ENCODE measurements at regions not wholly inside any gene's neighbourhood (a gene's known extent, or its start where the extent isn't known, plus 50 kb on each side); places are given as distances from the start of the nearest gene placed in this dataset.

GRCh38 chr14:86570371-86570770 is 1040.4 kb downstream of the FLRT2 start:
- no peak overlapping the region for H3K27ac ChIP-seq (ENCODE audit: low read depth in 1 of 2, low read length in 1 of 2)
- no peaks in the 10 kb centered on the region for H3K27me3 ChIP-seq (ENCODE audit: control insufficient read depth in 2 of 2, insufficient read depth in 1 of 2, low read length in 1 of 2)
- no peaks in the 10 kb centered on the region for H3K36me3 ChIP-seq (ENCODE audit: control insufficient read depth in 2 of 2, insufficient read depth in 2 of 2, low read length in 1 of 2)
- no peak overlapping the region for H3K4me3 ChIP-seq (ENCODE audit: low read length in 2 of 2)
- H3K4me1 ChIP-seq (ENCODE audit: control insufficient read depth in 2 of 2, insufficient read depth in 2 of 2, low read length in 2 of 2), result no peaks in the 10 kb centered on the region
- DNase-seq (ENCODE audit: low read depth in 6 of 9, low spot score in 9 of 9), result no peak
- H3K9me3 ChIP-seq (ENCODE audit: control insufficient read depth in 2 of 2, insufficient read depth in 1 of 2, low read length in 1 of 2), result peaks cover 0 to 4% of the 10 kb centered on the region in 2 donors

GRCh38 chr14:86543521-86543920 is 1013.6 kb downstream of the FLRT2 start:
- no peak overlapping the region for H3K27ac ChIP-seq (ENCODE audit: low read depth in 1 of 2, low read length in 1 of 2)
- no peaks in the 10 kb centered on the region for H3K36me3 ChIP-seq (ENCODE audit: control insufficient read depth in 2 of 2, insufficient read depth in 2 of 2, low read length in 1 of 2)
- H3K4me1 ChIP-seq (ENCODE audit: control insufficient read depth in 2 of 2, insufficient read depth in 2 of 2, low read length in 2 of 2), result no peaks in the 10 kb centered on the region
- H3K9me3 ChIP-seq (ENCODE audit: control insufficient read depth in 2 of 2, insufficient read depth in 1 of 2, low read length in 1 of 2), result no peaks in the 10 kb centered on the region
- no peaks in the 10 kb centered on the region for H3K27me3 ChIP-seq (ENCODE audit: control insufficient read depth in 2 of 2, insufficient read depth in 1 of 2, low read length in 1 of 2)
- no peak for DNase-seq (ENCODE audit: low read depth in 6 of 9, low spot score in 9 of 9)
- H3K4me3 ChIP-seq (ENCODE audit: low read length in 2 of 2), result no peak overlapping the region

- H3K27me3 ChIP-seq (ENCODE audit: control insufficient read depth in 2 of 2, insufficient read depth in 1 of 2, low read length in 1 of 2), result no peaks in the 10 kb centered on the region
- H3K9me3 ChIP-seq (ENCODE audit: control insufficient read depth in 2 of 2, insufficient read depth in 1 of 2, low read length in 1 of 2), result no peaks in the 10 kb centered on the region
- 97% methylated on average over 4 of the region's 4 CpGs for WGBS
- no peaks in the 10 kb centered on the region for H3K36me3 ChIP-seq (ENCODE audit: control insufficient read depth in 2 of 2, insufficient read depth in 2 of 2, low read length in 1 of 2)
- no peak overlapping the region for H3K27ac ChIP-seq (ENCODE audit: low read depth in 1 of 2, low read length in 1 of 2)
- H3K4me1 ChIP-seq (ENCODE audit: control insufficient read depth in 2 of 2, insufficient read depth in 2 of 2, low read length in 2 of 2), result no peaks in the 10 kb centered on the region
- no peak for DNase-seq (ENCODE audit: low read depth in 6 of 9, low spot score in 9 of 9)
- no peak overlapping the region for H3K4me3 ChIP-seq (ENCODE audit: low read length in 2 of 2)
Observed at GRCh38 chr14:86541972-86542371, 1012.0 kb downstream of the FLRT2 start.

GRCh38 chr14:86540636-86541247 is 1010.8 kb downstream of the FLRT2 start:
- no peaks in the 10 kb centered on the region for H3K27me3 ChIP-seq (ENCODE audit: control insufficient read depth in 2 of 2, insufficient read depth in 1 of 2, low read length in 1 of 2)
- no peak for DNase-seq (ENCODE audit: low read depth in 6 of 9, low spot score in 9 of 9)
- no peaks in the 10 kb centered on the region for H3K4me1 ChIP-seq (ENCODE audit: control insufficient read depth in 2 of 2, insufficient read depth in 2 of 2, low read length in 2 of 2)
- no peaks in the 10 kb centered on the region for H3K9me3 ChIP-seq (ENCODE audit: control insufficient read depth in 2 of 2, insufficient read depth in 1 of 2, low read length in 1 of 2)
- no peak overlapping the region for H3K27ac ChIP-seq (ENCODE audit: low read depth in 1 of 2, low read length in 1 of 2)
- H3K4me3 ChIP-seq (ENCODE audit: low read length in 2 of 2), result no peak overlapping the region
- H3K36me3 ChIP-seq (ENCODE audit: control insufficient read depth in 2 of 2, insufficient read depth in 2 of 2, low read length in 1 of 2), result no peaks in the 10 kb centered on the region
- WGBS, result 92% methylated on average over 6 of the region's 6 CpGs

- H3K27me3 ChIP-seq (ENCODE audit: control insufficient read depth in 2 of 2, insufficient read depth in 1 of 2, low read length in 1 of 2), result no peaks in the 10 kb centered on the region
- no peaks in the 10 kb centered on the region for H3K9me3 ChIP-seq (ENCODE audit: control insufficient read depth in 2 of 2, insufficient read depth in 1 of 2, low read length in 1 of 2)
- H3K4me1 ChIP-seq (ENCODE audit: control insufficient read depth in 2 of 2, insufficient read depth in 2 of 2, low read length in 2 of 2), result no peaks in the 10 kb centered on the region
- WGBS, result 95% methylated on average over 2 of the region's 2 CpGs
- no peak overlapping the region for H3K27ac ChIP-seq (ENCODE audit: low read depth in 1 of 2, low read length in 1 of 2)
- H3K36me3 ChIP-seq (ENCODE audit: control insufficient read depth in 2 of 2, insufficient read depth in 2 of 2, low read length in 1 of 2), result no peaks in the 10 kb centered on the region
- no peak for DNase-seq (ENCODE audit: low read depth in 6 of 9, low spot score in 9 of 9)
- H3K4me3 ChIP-seq (ENCODE audit: low read length in 2 of 2), result no peak overlapping the region
Observed at GRCh38 chr14:86539361-86540070, 1009.6 kb downstream of the FLRT2 start.

- WGBS, result 90% methylated on average over 4 of the region's 4 CpGs
- H3K9me3 ChIP-seq (ENCODE audit: control insufficient read depth in 2 of 2, insufficient read depth in 1 of 2, low read length in 1 of 2), result no peaks in the 10 kb centered on the region
- no peaks in the 10 kb centered on the region for H3K4me1 ChIP-seq (ENCODE audit: control insufficient read depth in 2 of 2, insufficient read depth in 2 of 2, low read length in 2 of 2)
- no peaks in the 10 kb centered on the region for H3K27me3 ChIP-seq (ENCODE audit: control insufficient read depth in 2 of 2, insufficient read depth in 1 of 2, low read length in 1 of 2)
- H3K4me3 ChIP-seq (ENCODE audit: low read length in 2 of 2), result no peak overlapping the region
- no peak overlapping the region for H3K27ac ChIP-seq (ENCODE audit: low read depth in 1 of 2, low read length in 1 of 2)
- no peak for DNase-seq (ENCODE audit: low read depth in 6 of 9, low spot score in 9 of 9)
- no peaks in the 10 kb centered on the region for H3K36me3 ChIP-seq (ENCODE audit: control insufficient read depth in 2 of 2, insufficient read depth in 2 of 2, low read length in 1 of 2)
Observed at GRCh38 chr14:86533834-86534233, 1003.9 kb downstream of the FLRT2 start.

GRCh38 chr14:86532219-86532618 is 1002.3 kb downstream of the FLRT2 start:
- DNase-seq (ENCODE audit: low read depth in 6 of 9, low spot score in 9 of 9), result no peak
- H3K9me3 ChIP-seq (ENCODE audit: control insufficient read depth in 2 of 2, insufficient read depth in 1 of 2, low read length in 1 of 2), result no peaks in the 10 kb centered on the region
- no peak overlapping the region for H3K27ac ChIP-seq (ENCODE audit: low read depth in 1 of 2, low read length in 1 of 2)
- no peaks in the 10 kb centered on the region for H3K27me3 ChIP-seq (ENCODE audit: control insufficient read depth in 2 of 2, insufficient read depth in 1 of 2, low read length in 1 of 2)
- no peaks in the 10 kb centered on the region for H3K36me3 ChIP-seq (ENCODE audit: control insufficient read depth in 2 of 2, insufficient read depth in 2 of 2, low read length in 1 of 2)
- no peaks in the 10 kb centered on the region for H3K4me1 ChIP-seq (ENCODE audit: control insufficient read depth in 2 of 2, insufficient read depth in 2 of 2, low read length in 2 of 2)
- H3K4me3 ChIP-seq (ENCODE audit: low read length in 2 of 2), result no peak overlapping the region

GRCh38 chr14:86530457-86530856 is 1000.5 kb downstream of the FLRT2 start:
- Histone ChIP-seq H3K27me3 (ENCODE audit: control insufficient read depth in 2 of 2, insufficient read depth in 1 of 2, low read length in 1 of 2) (no peaks in the 10 kb centered on the region), H3K4me1 (ENCODE audit: control insufficient read depth in 2 of 2, insufficient read depth in 2 of 2, low read length in 2 of 2) (no peaks in the 10 kb centered on the region), H3K4me3 (ENCODE audit: low read length in 2 of 2) (no peak overlapping the region), H3K9me3 (ENCODE audit: control insufficient read depth in 2 of 2, insufficient read depth in 1 of 2, low read length in 1 of 2) (no peaks in the 10 kb centered on the region), H3K36me3 (ENCODE audit: control insufficient read depth in 2 of 2, insufficient read depth in 2 of 2, low read length in 1 of 2) (no peaks in the 10 kb centered on the region), H3K27ac (ENCODE audit: low read depth in 1 of 2, low read length in 1 of 2) (no peak overlapping the region)
- 96% methylated on average over 4 of the region's 4 CpGs for WGBS
- DNase-seq (ENCODE audit: low read depth in 6 of 9, low spot score in 9 of 9), result no peak

- DNase-seq (ENCODE audit: low read depth in 6 of 9, low spot score in 9 of 9), result no peak
- Histone ChIP-seq H3K36me3 (ENCODE audit: control insufficient read depth in 2 of 2, insufficient read depth in 2 of 2, low read length in 1 of 2) (no peaks in the 10 kb centered on the region), H3K4me1 (ENCODE audit: control insufficient read depth in 2 of 2, insufficient read depth in 2 of 2, low read length in 2 of 2) (no peaks in the 10 kb centered on the region), H3K9me3 (ENCODE audit: control insufficient read depth in 2 of 2, insufficient read depth in 1 of 2, low read length in 1 of 2) (no peaks in the 10 kb centered on the region), H3K4me3 (ENCODE audit: low read length in 2 of 2) (no peak overlapping the region), H3K27ac (ENCODE audit: low read depth in 1 of 2, low read length in 1 of 2) (no peak overlapping the region), H3K27me3 (ENCODE audit: control insufficient read depth in 2 of 2, insufficient read depth in 1 of 2, low read length in 1 of 2) (no peaks in the 10 kb centered on the region)
Observed at GRCh38 chr14:86527312-86527711, 997.4 kb downstream of the FLRT2 start.

Data from thymus (tissue), 11 donors.